GM12873 (cell line): ENCODE measurements at regions not wholly inside any gene's neighbourhood (a gene's known extent, or its start where the extent isn't known, plus 50 kb on each side); places are given as distances from the start of the nearest gene placed in this dataset.

Experiments used
- CTCF ChIP-seq: IDR thresholded peaks from 2 replicates; pipeline ENCODE4 v1.5.1; 2012; ENCODE audit warnings: low read depth, mild to moderate bottlenecking, moderate library complexity, low read length, control low read depth; ENCODE audit not compliant: insufficient read depth; ENCODE audit errors: missing control alignments

GRCh38 chr7:142329062-142329790 is 71.4 kb upstream of the PRSS58 start:
- TF ChIP-seq CTCF, result no peak

- TF ChIP-seq CTCF, result no peak
Observed at GRCh38 chr7:142328551-142328950, 70.7 kb upstream of the PRSS58 start.

GRCh38 chr7:142327628-142328405 is 70.0 kb upstream of the PRSS58 start:
- TF ChIP-seq CTCF, result no peak

- TF ChIP-seq CTCF, result peak; percentile 57
Observed at GRCh38 chr7:142323706-142324105, 65.8 kb upstream of the PRSS58 start.

GRCh38 chr7:142321391-142321790 is 63.5 kb upstream of the PRSS58 start:
- TF ChIP-seq CTCF, result no peak

GRCh38 chr7:142320883-142321282 is 63.0 kb upstream of the PRSS58 start:
- TF ChIP-seq CTCF, result no peak

- peak; percentile 56 for TF ChIP-seq CTCF
Observed at GRCh38 chr7:142319970-142320369, 62.1 kb upstream of the PRSS58 start.
